CD4-positive, alpha-beta T cell treated with Interleukin-4 for 4 hours (primary cell): ENCODE measurements at regions not wholly inside any gene's neighbourhood (a gene's known extent, or its start where the extent isn't known, plus 50 kb on each side); places are given as distances from the start of the nearest gene placed in this dataset.

ENCODE experiments used
- DNase-seq: peaks from one replicate; pipeline ENCODE4 v3.0.0-alpha.2; 2020

GRCh38 chr2:88834376-88834775, 142.9 kb downstream of the RPIA start:
- no peak for DNase-seq

GRCh38 chr2:88834866-88835265, 143.4 kb downstream of the RPIA start:
- DNase-seq, result no peak

GRCh38 chr2:88835726-88836125, 144.3 kb downstream of the RPIA start:
- DNase-seq, result no peak

DNA sequence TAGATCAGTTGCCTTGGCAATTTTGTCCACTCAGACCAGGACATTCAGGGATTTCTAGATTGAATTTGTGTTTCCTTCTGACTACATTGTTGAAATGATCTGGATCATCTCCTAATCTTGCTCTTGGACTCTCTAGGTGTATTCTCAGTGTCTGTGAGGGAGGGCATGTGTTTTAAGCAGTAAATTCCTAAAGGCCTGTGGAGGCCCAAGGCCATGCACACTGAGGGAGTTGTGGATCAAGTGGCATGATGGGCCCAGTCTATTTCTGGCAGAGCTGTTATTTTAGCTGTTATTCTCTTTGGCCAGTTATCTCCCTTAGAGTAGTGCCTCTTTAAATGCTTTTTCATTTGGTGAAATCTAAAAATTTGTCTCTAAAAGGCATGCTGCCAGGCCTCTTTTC, 144.9 kb downstream of the RPIA start:
- DNase-seq, result no peak

GRCh38 chr2:88837511-88838160, 146.2 kb downstream of the RPIA start:
- DNase-seq, result no peak

DNA sequence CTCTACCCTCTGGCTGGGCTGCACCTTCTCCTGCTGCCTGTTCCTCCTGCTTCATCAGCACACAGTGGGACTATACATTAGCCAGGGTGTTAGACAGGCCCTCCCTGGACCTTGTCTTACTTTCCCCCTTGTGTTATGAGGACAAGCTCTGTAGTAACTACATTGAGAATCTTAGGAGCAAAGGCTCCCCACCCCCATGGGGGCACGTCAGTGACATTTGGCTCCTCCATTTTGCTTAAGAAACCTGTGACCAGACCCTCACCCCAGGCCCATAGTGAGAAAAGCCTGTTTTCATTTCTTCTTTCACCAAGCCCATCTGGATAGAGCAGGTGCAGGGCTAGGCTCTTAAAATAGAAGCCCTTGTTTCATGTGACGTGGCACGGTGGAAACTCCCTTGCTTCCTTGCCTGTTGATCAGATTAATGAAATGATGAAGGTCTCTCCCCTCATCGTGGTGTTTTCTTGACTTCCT, 146.7 kb downstream of the RPIA start:
- DNase-seq, result no peak

DNA sequence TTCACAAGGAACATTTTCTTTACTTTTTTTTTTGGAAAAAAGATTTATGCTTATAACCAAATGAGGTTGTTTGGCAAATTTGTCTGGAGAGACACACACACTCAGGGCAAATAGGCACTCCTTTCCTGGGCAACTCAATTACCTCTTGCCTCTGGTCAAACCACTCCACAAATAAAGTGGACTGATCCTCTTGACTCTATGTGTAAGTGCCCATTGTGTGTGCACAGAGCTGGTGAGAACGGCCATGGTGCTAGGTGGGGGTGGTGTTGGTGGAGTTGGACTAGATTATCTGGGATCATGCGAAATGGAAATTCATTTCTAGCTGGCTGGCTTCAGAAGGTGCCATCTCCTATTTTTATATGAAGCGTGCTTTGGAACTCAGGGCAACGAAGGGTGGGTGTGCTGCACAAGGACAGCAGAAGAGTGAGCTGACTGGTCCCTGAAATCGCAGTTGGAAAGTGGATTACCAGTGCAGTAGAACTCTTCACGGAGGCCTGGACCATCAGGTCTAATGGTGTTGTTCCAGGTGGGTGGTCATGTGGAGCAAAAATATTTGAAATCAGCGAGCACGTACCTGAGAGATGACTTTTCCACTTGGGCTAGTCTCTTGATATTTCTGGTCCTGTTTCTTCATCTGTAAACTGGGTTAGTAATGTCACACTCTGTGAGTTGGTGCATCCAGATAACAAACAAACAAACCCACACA, 149.9 kb downstream of the RPIA start:
- no peak for DNase-seq

- no peak for DNase-seq
Observed at GRCh38 chr2:88842656-88843460, 151.4 kb downstream of the RPIA start.

- no peak for DNase-seq
Observed at GRCh38 chr2:88843651-88844050, 152.2 kb downstream of the RPIA start.

GRCh38 chr2:88844960-88845359, 153.5 kb downstream of the RPIA start:
- DNase-seq, result no peak

- no peak for DNase-seq
Observed at GRCh38 chr2:88845772-88846661, 154.5 kb downstream of the RPIA start.

- DNase-seq, result no peak
Observed at GRCh38 chr2:88852753-88853402, 161.4 kb downstream of the RPIA start.

DNA sequence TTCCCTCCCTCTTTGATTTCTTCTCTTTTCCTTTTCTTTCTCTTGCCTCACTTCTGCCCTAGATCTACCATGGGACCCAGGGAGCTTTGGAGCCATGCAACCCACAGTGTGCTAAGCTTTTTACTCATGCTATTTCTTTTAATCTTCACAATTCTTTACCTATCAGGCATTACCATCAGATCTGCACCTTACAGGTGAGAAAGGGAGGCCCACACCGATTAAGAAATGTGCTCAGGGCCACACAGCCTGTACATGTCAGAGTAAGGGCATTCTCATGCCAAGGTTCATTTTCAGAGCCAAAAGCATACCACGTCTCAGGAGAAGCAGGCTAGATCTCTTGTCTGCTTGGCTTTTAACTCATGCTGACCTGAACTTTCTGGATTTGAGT, 161.9 kb downstream of the RPIA start:
- no peak for DNase-seq

- no peak for DNase-seq
Observed at GRCh38 chr2:88854528-88854927, 163.1 kb downstream of the RPIA start.

DNA sequence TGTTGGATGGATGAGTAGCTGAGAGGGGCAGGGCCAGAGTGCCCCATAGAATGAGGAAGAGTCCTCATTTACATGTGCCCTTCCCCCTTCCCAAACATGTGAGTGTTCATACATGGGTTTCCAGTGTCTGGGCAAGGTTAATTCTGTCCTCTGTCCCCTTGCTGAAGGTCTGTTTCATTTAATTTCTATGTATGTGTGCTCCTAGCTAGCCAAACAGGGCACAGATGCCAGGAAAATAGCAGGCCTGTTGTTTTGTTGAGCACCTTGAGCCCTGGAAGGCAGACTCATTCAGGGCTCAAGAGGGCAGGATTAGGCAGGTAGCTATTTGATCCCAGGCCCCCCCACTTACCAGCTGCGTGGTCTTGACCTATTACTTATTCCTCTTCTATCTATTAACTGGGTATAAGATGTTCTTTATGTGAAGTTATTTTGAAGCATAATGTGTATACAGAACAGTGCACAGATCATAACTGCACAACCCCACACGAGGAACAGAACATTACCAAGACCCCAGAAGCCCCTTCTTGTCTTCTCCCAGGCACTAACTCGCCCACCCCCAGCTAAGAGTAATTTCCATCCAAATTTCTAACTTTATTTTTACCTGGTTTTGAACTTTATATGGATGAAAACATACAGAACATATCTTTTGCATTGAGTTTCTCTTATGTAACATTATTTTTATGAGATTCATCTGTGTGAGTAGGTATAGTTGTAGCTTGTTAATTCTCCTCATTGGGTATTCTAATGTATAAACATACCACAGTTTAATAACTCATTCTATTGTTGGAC, 164.3 kb downstream of the RPIA start:
- no peak for DNase-seq

GRCh38 chr2:88856409-88857135, 165.1 kb downstream of the RPIA start:
- no peak for DNase-seq

- DNase-seq, result no peak
Observed at GRCh38 chr2:88857274-88857741, 165.8 kb downstream of the RPIA start.

- DNase-seq, result no peak
Observed at GRCh38 chr2:88857951-88858411, 166.5 kb downstream of the RPIA start.

GRCh38 chr2:88859461-88859860, 168.0 kb downstream of the RPIA start:
- no peak for DNase-seq

DNA sequence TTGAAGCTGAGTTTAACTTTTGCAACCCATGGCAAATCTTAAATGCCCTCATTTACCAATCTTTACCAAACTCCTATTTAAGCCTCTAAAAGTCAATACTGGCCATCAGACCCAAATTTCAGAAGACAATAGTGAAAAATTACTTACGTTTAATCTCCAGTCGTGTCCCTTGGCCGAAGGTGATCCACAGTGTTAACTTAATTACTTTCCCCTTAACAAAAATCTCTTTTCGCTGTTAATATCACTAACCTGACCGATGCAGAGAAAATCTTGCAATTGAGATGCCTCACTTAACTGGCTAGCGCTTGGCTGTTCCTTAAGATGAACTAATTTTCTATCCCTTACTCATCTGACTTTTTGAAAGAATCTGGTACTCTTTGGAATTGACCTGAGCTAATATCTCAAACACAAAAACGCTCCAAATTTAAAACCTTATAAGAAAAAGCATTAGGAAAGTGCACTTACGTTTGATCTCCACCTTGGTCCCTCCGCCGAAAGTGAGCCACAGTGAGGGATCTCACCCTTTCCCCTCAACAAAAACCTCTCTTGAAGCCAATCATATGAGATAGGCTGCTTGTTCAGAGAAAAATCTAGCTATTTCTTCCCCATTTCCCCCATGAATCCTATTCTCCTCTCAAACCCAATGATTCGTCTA, 169.1 kb downstream of the RPIA start:
- no peak for DNase-seq
